ENCODE measurements at regions not wholly inside any gene's neighbourhood (a gene's known extent, or its start where the extent isn't known, plus 50 kb on each side); places are given as distances from the start of the nearest gene placed in this dataset.

- intact Hi-C loops (cut with micrococcal nuclease; ENCODE audit: unreplicated experiment): loop anchor here (10.0 kb wide), 2 partner anchors 349 to 461 kb away; partner anchors contain the start of gene RAP2B
- H3K4me1 ChIP-seq (ENCODE audit: control insufficient read depth, insufficient read depth, low read length): peaks cover 7% of the 10 kb centered on the region
- no peak for TF ChIP-seq KAT2A (conservative IDR thresholded peaks at IDR 0.05; ENCODE audit: control insufficient read depth, low read depth, low read length)
- TF ChIP-seq BCL3 (IDR thresholded peaks at IDR 0.05; ENCODE audit: borderline replicate concordance, insufficient read depth, low read depth, low read length, poor library complexity, severe bottlenecking): no peak
- no peak for TF ChIP-seq EZH2 (IDR thresholded peaks at IDR 0.05; ENCODE audit: borderline replicate concordance, control insufficient read depth, low read depth, low read length)
- no peak for TF ChIP-seq ZZZ3 (IDR thresholded peaks at IDR 0.05; ENCODE audit: control insufficient read depth, insufficient read length, low read depth)
- no peak for TF ChIP-seq HDAC6 (IDR thresholded peaks at IDR 0.05; ENCODE audit: unreplicated experiment)
- TF ChIP-seq, protein P1, sequence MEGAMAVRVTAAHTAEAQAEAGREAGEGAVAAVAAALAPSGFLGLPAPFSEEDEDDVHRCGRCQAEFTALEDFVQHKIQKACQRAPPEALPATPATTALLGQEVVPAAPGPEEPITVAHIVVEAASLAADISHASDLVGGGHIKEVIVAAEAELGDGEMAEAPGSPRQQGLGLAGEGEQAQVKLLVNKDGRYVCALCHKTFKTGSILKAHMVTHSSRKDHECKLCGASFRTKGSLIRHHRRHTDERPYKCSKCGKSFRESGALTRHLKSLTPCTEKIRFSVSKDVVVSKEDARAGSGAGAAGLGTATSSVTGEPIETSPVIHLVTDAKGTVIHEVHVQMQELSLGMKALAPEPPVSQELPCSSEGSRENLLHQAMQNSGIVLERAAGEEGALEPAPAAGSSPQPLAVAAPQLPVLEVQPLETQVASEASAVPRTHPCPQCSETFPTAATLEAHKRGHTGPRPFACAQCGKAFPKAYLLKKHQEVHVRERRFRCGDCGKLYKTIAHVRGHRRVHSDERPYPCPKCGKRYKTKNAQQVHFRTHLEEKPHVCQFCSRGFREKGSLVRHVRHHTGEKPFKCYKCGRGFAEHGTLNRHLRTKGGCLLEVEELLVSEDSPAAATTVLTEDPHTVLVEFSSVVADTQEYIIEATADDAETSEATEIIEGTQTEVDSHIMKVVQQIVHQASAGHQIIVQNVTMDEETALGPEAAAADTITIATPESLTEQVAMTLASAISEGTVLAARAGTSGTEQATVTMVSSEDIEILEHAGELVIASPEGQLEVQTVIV (IDR thresholded peaks at IDR 0.05; ENCODE audit: borderline replicate concordance, partially characterized antibody): no peak
- TF ChIP-seq SUPT20H (IDR thresholded peaks at IDR 0.05; ENCODE audit: borderline replicate concordance, control insufficient read depth, low read depth, low read length): no peak
- no peak for TF ChIP-seq ZNF622 (IDR thresholded peaks at IDR 0.05)
- no peak for TF ChIP-seq DPF2 (IDR thresholded peaks at IDR 0.05)
- no peak for TF ChIP-seq ZSCAN29 (IDR thresholded peaks at IDR 0.05)
- no peak for TF ChIP-seq TARDBP (IDR thresholded peaks at IDR 0.05; ENCODE audit: borderline replicate concordance)
- no peak for TF ChIP-seq NKRF (conservative IDR thresholded peaks at IDR 0.05)
- TF ChIP-seq SPI1 (IDR thresholded peaks at IDR 0.05; ENCODE audit: borderline replicate concordance, insufficient read depth, low read depth, low read length): no peak
- no peak for TF ChIP-seq CHD4 (IDR thresholded peaks at IDR 0.05)
- no peak for TF ChIP-seq CREM (IDR thresholded peaks at IDR 0.05; ENCODE audit: low read depth)
- TF ChIP-seq, protein P2, sequence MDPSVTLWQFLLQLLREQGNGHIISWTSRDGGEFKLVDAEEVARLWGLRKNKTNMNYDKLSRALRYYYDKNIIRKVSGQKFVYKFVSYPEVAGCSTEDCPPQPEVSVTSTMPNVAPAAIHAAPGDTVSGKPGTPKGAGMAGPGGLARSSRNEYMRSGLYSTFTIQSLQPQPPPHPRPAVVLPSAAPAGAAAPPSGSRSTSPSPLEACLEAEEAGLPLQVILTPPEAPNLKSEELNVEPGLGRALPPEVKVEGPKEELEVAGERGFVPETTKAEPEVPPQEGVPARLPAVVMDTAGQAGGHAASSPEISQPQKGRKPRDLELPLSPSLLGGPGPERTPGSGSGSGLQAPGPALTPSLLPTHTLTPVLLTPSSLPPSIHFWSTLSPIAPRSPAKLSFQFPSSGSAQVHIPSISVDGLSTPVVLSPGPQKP (IDR thresholded peaks at IDR 0.05; ENCODE audit: low read depth, low read length): no peak
- no peak for TF ChIP-seq MYC (IDR thresholded peaks at IDR 0.05; ENCODE audit: insufficient read depth, insufficient read length, insufficient replicate concordance, low read length, severe bottlenecking)
- TF ChIP-seq BHLHE40 (IDR thresholded peaks at IDR 0.05; ENCODE audit: borderline replicate concordance in 1 of 2, low read depth in 2 of 2, low read length in 1 of 2): no peak
Observed at GRCh38 chr3:153625506-153625905, 463.5 kb downstream of the RAP2B start.

More at GRCh38 chr3:153625506-153625905, 463.5 kb downstream of the RAP2B start:
- ChIA-PET RAD21 (ENCODE audit: unreplicated experiment) (no interaction called here), SMC1A (ENCODE audit: uncharacterized antibody, unreplicated experiment) (interaction anchor here (0.9 to 1.0 kb wide), 2 partner anchors 12 to 14 kb away, joined by 4 read pairs; no protein-coding TSS in a partner anchor), CTCF (interaction anchor here (1.2 kb wide), 2 partner anchors 8 to 10 kb away, joined by 3 to 4 read pairs; no protein-coding TSS in a partner anchor), POLR2A (no interaction called here)
- Histone ChIP-seq H4K20me1 (ENCODE audit: control insufficient read depth, insufficient read depth) (no peaks in the 10 kb centered on the region), H3K27ac (ENCODE audit: control insufficient read depth, insufficient read depth) (no peak overlapping the region), H3K4me3 (no peak overlapping the region), H3K36me3 (ENCODE audit: control insufficient read depth in 2 of 2, insufficient read depth in 2 of 2, low read length in 1 of 2) (no peaks in the 10 kb centered on the region), H3K27me3 (replicated peaks in 1 of 2; ENCODE audit: control insufficient read depth in 2 of 2, insufficient read depth in 2 of 2, low read length in 1 of 2) (no peaks in the 10 kb centered on the region), H3K9me3 (replicated peaks; ENCODE audit: control insufficient read depth, insufficient read depth, low read length) (no peaks in the 10 kb centered on the region; the same call in 2 of the 3 replicates), H3K9ac (ENCODE audit: control insufficient read depth, insufficient read depth, low read length) (no peak overlapping the region), H2AFZ (ENCODE audit: control insufficient read depth, low read depth, low read length) (no peak overlapping the region), H3K79me2 (ENCODE audit: control insufficient read depth, insufficient read depth, low read length) (no peaks in the 10 kb centered on the region), H3K4me2 (ENCODE audit: control insufficient read depth, insufficient read depth) (no peak overlapping the region)
- 93% methylated on average over 3 of the region's 3 CpGs for WGBS (ENCODE audit: insufficient coverage, insufficient replicate concordance, low lambda C conversion rate, missing lambda C conversion rate)
- ATAC-seq: no peak
- no peak for FAIRE-seq
- in situ Hi-C loops (cut with MboI): no loop called here
- no peak for DNase-seq (ENCODE audit: low read depth, low spot score)
- no TSS peak for BruUV-seq (replicated peaks)

Data from GM12878 (cell line).